ENCODE measurements at regions not wholly inside any gene's neighbourhood (a gene's known extent, or its start where the extent isn't known, plus 50 kb on each side); places are given as distances from the start of the nearest gene placed in this dataset.

- no peak overlapping the region for H3K4me2 ChIP-seq (ENCODE audit: insufficient read depth, low read length)
- ChIA-PET CTCF (no interaction called here), POLR2A (no interaction called here)
- H3K79me2 ChIP-seq (ENCODE audit: control insufficient read depth, insufficient read depth, low read length) = no peaks in the 10 kb centered on the region
- H4K20me1 ChIP-seq (replicated peaks; ENCODE audit: control insufficient read depth, extremely low read depth, insufficient read depth, low read length) = no peaks in the 10 kb centered on the region
- H3K9me1 ChIP-seq (replicated peaks; ENCODE audit: control insufficient read depth, extremely low read depth, insufficient read depth, low read length) = no peaks in the 10 kb centered on the region
- no peak overlapping the region for H2AFZ ChIP-seq (ENCODE audit: low read depth, low read length)
- H3K4me1 ChIP-seq (ENCODE audit: control insufficient read depth, extremely low read depth, insufficient read depth, low read length) = peaks cover 2% of the 10 kb centered on the region
- no peak overlapping the region for H3K9ac ChIP-seq (replicated peaks; ENCODE audit: extremely low read depth, insufficient read depth, low read length)
- DNase-seq (ENCODE audit: low read depth, low spot score) = no peak
- no peak overlapping the region for H3K4me3 ChIP-seq (replicated peaks in 1 of 3; ENCODE audit: insufficient read depth in 1 of 3, low read depth in 1 of 3, low read length in 3 of 3)
- dilution Hi-C loops (cut with MboI; ENCODE audit: extremely low pct_ligation_motif_present, low sequenced_read_pairs) = no loop called here
- H3K36me3 ChIP-seq (ENCODE audit: control insufficient read depth in 2 of 2, extremely low read depth in 1 of 2, insufficient read depth in 2 of 2, low read length in 2 of 2) = peaks cover 4 to 10% of the 10 kb centered on the region in 2 experiments
- intact Hi-C loops (cut with micrococcal nuclease) = no loop called here
- no peak for TF ChIP-seq EZH2 (IDR thresholded peaks at IDR 0.05; ENCODE audit: borderline replicate concordance, low read depth, low read length, severe bottlenecking)
- TF ChIP-seq, protein P1, sequence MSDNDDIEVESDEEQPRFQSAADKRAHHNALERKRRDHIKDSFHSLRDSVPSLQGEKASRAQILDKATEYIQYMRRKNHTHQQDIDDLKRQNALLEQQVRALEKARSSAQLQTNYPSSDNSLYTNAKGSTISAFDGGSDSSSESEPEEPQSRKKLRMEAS (IDR thresholded peaks at IDR 0.05; ENCODE audit: insufficient read depth, insufficient read length) = no peak
- no peak for TF ChIP-seq FOS (IDR thresholded peaks at IDR 0.05; ENCODE audit: borderline replicate concordance, insufficient read depth, low read length)
- H3K27ac ChIP-seq (ENCODE audit: insufficient read depth, low read depth, low read length) = no peak overlapping the region
- H3K27me3 ChIP-seq (ENCODE audit: control insufficient read depth in 2 of 2, insufficient read depth in 2 of 2, low read length in 2 of 2) = no peaks in the 10 kb centered on the region
- BruUV-seq (replicated peaks) = no TSS peak
- H3K9me3 ChIP-seq (replicated peaks; ENCODE audit: control insufficient read depth, insufficient read depth, low read length) = no peaks in the 10 kb centered on the region
- no peak for FAIRE-seq
Measured at GRCh38 chr5:124642151-124642550, 104.3 kb downstream of the ZNF608 start.

GRCh38 chr5:124641154-124641792 lies 105.2 kb downstream of the ZNF608 start:
- ChIA-PET CTCF (no interaction called here), POLR2A (no interaction called here)
- Histone ChIP-seq H3K27me3 (ENCODE audit: control insufficient read depth in 2 of 2, insufficient read depth in 2 of 2, low read length in 2 of 2) (no peaks in the 10 kb centered on the region), H3K9me1 (replicated peaks; ENCODE audit: control insufficient read depth, extremely low read depth, insufficient read depth, low read length) (no peaks in the 10 kb centered on the region), H3K36me3 (ENCODE audit: control insufficient read depth in 2 of 2, extremely low read depth in 1 of 2, insufficient read depth in 2 of 2, low read length in 2 of 2) (peaks cover 4 to 8% of the 10 kb centered on the region in 2 experiments), H2AFZ (ENCODE audit: low read depth, low read length) (no peak overlapping the region), H3K4me2 (ENCODE audit: insufficient read depth, low read length) (no peak overlapping the region), H4K20me1 (replicated peaks; ENCODE audit: control insufficient read depth, extremely low read depth, insufficient read depth, low read length) (no peaks in the 10 kb centered on the region), H3K4me3 (replicated peaks in 1 of 3; ENCODE audit: insufficient read depth in 1 of 3, low read depth in 1 of 3, low read length in 3 of 3) (no peak overlapping the region), H3K4me1 (ENCODE audit: control insufficient read depth, extremely low read depth, insufficient read depth, low read length) (no peaks in the 10 kb centered on the region), H3K27ac (ENCODE audit: insufficient read depth, low read depth, low read length) (no peak overlapping the region), H3K79me2 (ENCODE audit: control insufficient read depth, insufficient read depth, low read length) (no peaks in the 10 kb centered on the region), H3K9ac (replicated peaks; ENCODE audit: extremely low read depth, insufficient read depth, low read length) (no peak overlapping the region), H3K9me3 (replicated peaks; ENCODE audit: control insufficient read depth, insufficient read depth, low read length) (no peaks in the 10 kb centered on the region)
- dilution Hi-C loops (cut with MboI; ENCODE audit: extremely low pct_ligation_motif_present, low sequenced_read_pairs) (no loop called here), intact Hi-C loops (cut with micrococcal nuclease) (no loop called here)
- no TSS peak for BruUV-seq (replicated peaks)
- no peak for FAIRE-seq
- TF ChIP-seq POLR2AphosphoS5 (IDR thresholded peaks at IDR 0.05; ENCODE audit: insufficient read depth, low read depth, low read length) (no peak), MYC (IDR thresholded peaks at IDR 0.05; ENCODE audit: low read depth, low read length) (no peak), JUN (IDR thresholded peaks at IDR 0.05; ENCODE audit: borderline replicate concordance, insufficient read depth, insufficient read length, low read depth) (no peak), FOS (IDR thresholded peaks at IDR 0.05; ENCODE audit: borderline replicate concordance, insufficient read depth, low read length) (no peak), POLR2A (IDR thresholded peaks at IDR 0.05; ENCODE audit: low read depth, low read length) (no peak)
- TF ChIP-seq, protein P1 (IDR thresholded peaks at IDR 0.05; ENCODE audit: insufficient read depth, insufficient read length) = no peak
- DNase-seq (ENCODE audit: low read depth, low spot score) = no peak

All from endothelial cell of umbilical vein (primary cell).